RPMI8226 (cell line): ENCODE measurements at regions not wholly inside any gene's neighbourhood (a gene's known extent, or its start where the extent isn't known, plus 50 kb on each side); places are given as distances from the start of the nearest gene placed in this dataset.
"Not testable (repeated sequence)": the region's sequence is repeated elsewhere in the genome, so short reads cannot be mapped to it uniquely, and the experiment has no call there.

ENCODE experiments used
- DNase-seq: peaks from one replicate; pipeline ENCODE4 v3.0.0-alpha.2; 2015

GRCh38 chr11:79667380-79667779 is 226.6 kb upstream of the TENM4 start:
- no peak for DNase-seq

GRCh38 chr11:79663017-79663416 is 222.2 kb upstream of the TENM4 start:
- DNase-seq = no peak

- no peak for DNase-seq
Observed at GRCh38 chr11:79661373-79661772, 220.5 kb upstream of the TENM4 start.

- DNase-seq = no peak
Observed at GRCh38 chr11:79648766-79649520, 208.1 kb upstream of the TENM4 start.

- no peak for DNase-seq
Observed at GRCh38 chr11:79637219-79637618, 196.4 kb upstream of the TENM4 start.

GRCh38 chr11:79634905-79635304 is 194.1 kb upstream of the TENM4 start:
- DNase-seq = no peak

GRCh38 chr11:79627281-79627680 is 186.5 kb upstream of the TENM4 start:
- DNase-seq = no peak

- no peak for DNase-seq
Observed at GRCh38 chr11:79626135-79627075, 185.6 kb upstream of the TENM4 start.

GRCh38 chr11:79623375-79623774 is 182.5 kb upstream of the TENM4 start:
- DNase-seq = no peak

- no peak for DNase-seq
Observed at GRCh38 chr11:79617561-79617960, 176.7 kb upstream of the TENM4 start.

GRCh38 chr11:79616392-79616851 is 175.6 kb upstream of the TENM4 start:
- no peak for DNase-seq

- no peak for DNase-seq
Observed at GRCh38 chr11:79615425-79615824, 174.6 kb upstream of the TENM4 start.

GRCh38 chr11:79610678-79611077 is 169.8 kb upstream of the TENM4 start:
- no peak for DNase-seq

GRCh38 chr11:79610139-79610538 is 169.3 kb upstream of the TENM4 start:
- DNase-seq = no peak

- no peak for DNase-seq
Observed at GRCh38 chr11:79609511-79609910, 168.7 kb upstream of the TENM4 start.

GRCh38 chr11:79606461-79606860 is 165.6 kb upstream of the TENM4 start:
- DNase-seq = not testable (repeated sequence)

GRCh38 chr11:79600711-79601110 is 159.9 kb upstream of the TENM4 start:
- no peak for DNase-seq

GRCh38 chr11:79594834-79595233 is 154.0 kb upstream of the TENM4 start:
- DNase-seq = no peak

- DNase-seq = no peak
Observed at GRCh38 chr11:79592824-79593223, 152.0 kb upstream of the TENM4 start.

GRCh38 chr11:79592406-79592805 is 151.6 kb upstream of the TENM4 start:
- DNase-seq = no peak

GRCh38 chr11:79582434-79582833 is 141.6 kb upstream of the TENM4 start:
- DNase-seq = no peak

GRCh38 chr11:79579063-79579462 is 138.2 kb upstream of the TENM4 start:
- DNase-seq = no peak

- no peak for DNase-seq
Observed at GRCh38 chr11:79578116-79578515, 137.3 kb upstream of the TENM4 start.

- DNase-seq = no peak
Observed at GRCh38 chr11:79575701-79576100, 134.9 kb upstream of the TENM4 start.
